GM23338 (cell line): ENCODE measurements at regions not wholly inside any gene's neighbourhood (a gene's known extent, or its start where the extent isn't known, plus 50 kb on each side); places are given as distances from the start of the nearest gene placed in this dataset.

ENCODE experiments used
- ATAC-seq: fragments of 200-7000 bp; cut with Tn5 transposase; 3 replicates; pipeline ENCODE4 v1.9.1; 2020
- DNase-seq: peaks from one replicate; pipeline ENCODE4 v3.0.0-alpha.2; 2015; ENCODE audit warnings: low spot score
- H2AFZ ChIP-seq: fragments of 200-600 bp; sonication (generic); 2 replicates; pipeline ENCODE4 v1.8.0; 2016; ENCODE audit warnings: antibody characterized with exemption, mild to moderate bottlenecking, moderate library complexity
- H3F3A ChIP-seq: fragments of 200-600 bp; sonication (generic); replicated peaks from 2 replicates; pipeline ENCODE4 v1.8.0; 2017; ENCODE audit warnings: antibody characterized with exemption, mixed run types, low read depth
- H3K27ac ChIP-seq: fragments of 200-600 bp; sonication (generic); 2 replicates; pipeline ENCODE4 v1.6.1; 2016; ENCODE audit warnings: low read depth
- H3K27me3 ChIP-seq: fragments of 200-600 bp; sonication (generic); 2 replicates; pipeline ENCODE4 v1.8.0; 2016; ENCODE audit warnings: mild to moderate bottlenecking, mixed run types, moderate library complexity; ENCODE audit not compliant: insufficient read depth
- H3K36me3 ChIP-seq: fragments of 200-600 bp; sonication (generic); 2 replicates; pipeline ENCODE4 v1.8.0; 2016; ENCODE audit warnings: mild to moderate bottlenecking; ENCODE audit not compliant: insufficient read depth
- H3K4me1 ChIP-seq: fragments of 200-600 bp; sonication (generic); 2 replicates; pipeline ENCODE4 v1.8.0; 2016; ENCODE audit warnings: mild to moderate bottlenecking, moderate library complexity; ENCODE audit not compliant: insufficient read depth
- H3K4me2 ChIP-seq: fragments of 200-600 bp; sonication (generic); 2 replicates; pipeline ENCODE4 v1.7.1; 2017; ENCODE audit warnings: mixed run types
- H3K4me3 ChIP-seq: fragments of 200-600 bp; sonication (generic); 2 replicates; pipeline ENCODE4 v1.6.1; 2016; ENCODE audit warnings: mixed run types
- H3K79me2 ChIP-seq: fragments of 200-600 bp; sonication (generic); replicated peaks from 2 replicates; pipeline ENCODE4 v1.8.0; 2017; ENCODE audit warnings: mild to moderate bottlenecking; ENCODE audit not compliant: insufficient read depth
- H3K9me2 ChIP-seq: fragments of 200-600 bp; sonication (generic); 2 replicates; pipeline ENCODE4 v1.8.0; 2017; ENCODE audit not compliant: insufficient read depth
- H4K20me1 ChIP-seq: fragments of 200-600 bp; sonication (generic); replicated peaks from 2 replicates; pipeline ENCODE4 v1.8.0; 2017; ENCODE audit warnings: mild to moderate bottlenecking; ENCODE audit not compliant: insufficient read depth
- H3K27ac Mint-ChIP-seq: 2 replicates; pipeline ENCODE4 v1.8.0; 2020; ENCODE audit warnings: inconsistent platforms, mild to moderate bottlenecking, moderate library complexity, mixed read lengths
- H3K27me3 Mint-ChIP-seq: 3 replicates; pipeline ENCODE4 v1.8.0; 2022; ENCODE audit warnings: low read depth, mild to moderate bottlenecking, moderate library complexity, mixed read lengths, inconsistent platforms; ENCODE audit not compliant: insufficient read depth, poor library complexity
- H3K36me3 Mint-ChIP-seq: 3 replicates; pipeline ENCODE4 v1.8.0; 2021; ENCODE audit warnings: low read depth, mild to moderate bottlenecking, inconsistent platforms, moderate library complexity, mixed read lengths
- H3K4me1 Mint-ChIP-seq: 3 replicates; pipeline ENCODE4 v1.8.0; 2020; ENCODE audit warnings: mild to moderate bottlenecking, inconsistent platforms, mixed read lengths
- H3K4me3 Mint-ChIP-seq: 3 replicates; pipeline ENCODE4 v1.8.0; 2021; ENCODE audit warnings: moderate library complexity, mild to moderate bottlenecking, inconsistent platforms, mixed read lengths
- H3K9me3 Mint-ChIP-seq: 3 replicates; pipeline ENCODE4 v1.8.0; 2020; ENCODE audit warnings: moderate library complexity, mild to moderate bottlenecking, inconsistent platforms, mixed read lengths
- CREB1 ChIP-seq: fragments of 250-450 bp; sonication (Bioruptor Pico); IDR thresholded peaks from 2 replicates; pipeline ENCODE4 v1.5.0; 2020; ENCODE audit warnings: low read depth, mild to moderate bottlenecking, moderate library complexity
- CTCF ChIP-seq, 2 experiments: fragments of 200-600 bp in 1 of 2; sonication (generic) in 1 of 2; conservative IDR thresholded peaks; 2 replicates each; pipeline versions ENCODE4 v1.5.1 to v1.6.1; 2016 to 2017; ENCODE audit warnings: antibody characterized with exemption in 2 of 2, low read depth in 2 of 2, mild to moderate bottlenecking in 2 of 2, moderate library complexity in 1 of 2
- EZH2 ChIP-seq: fragments of 200-600 bp; sonication (generic); IDR thresholded peaks from one replicate; pipeline ENCODE4 v1.8.0; 2017; ENCODE audit warnings: antibody characterized with exemption, mild to moderate bottlenecking, low read depth; ENCODE audit not compliant: unreplicated experiment
- NANOG ChIP-seq: IDR thresholded peaks from 2 replicates; pipeline ENCODE4 v1.6.1; 2016; ENCODE audit warnings: antibody characterized with exemption, borderline replicate concordance
- POLR2AphosphoS5 ChIP-seq: IDR thresholded peaks from 2 replicates; pipeline ENCODE4 v1.6.1; 2016; ENCODE audit warnings: antibody characterized with exemption, low read depth
- ZNF462 ChIP-seq: fragments of 250-450 bp; sonication (Bioruptor Pico); IDR thresholded peaks from 2 replicates; pipeline ENCODE4 v1.5.0; 2020; ENCODE audit warnings: mild to moderate bottlenecking, moderate library complexity

GRCh38 chr5:126280846-126281245 is 142.4 kb upstream of the GRAMD2B start (continued):
- TF ChIP-seq CTCF (conservative IDR thresholded peaks at IDR 0.05; ENCODE audit: low read depth in 2 of 2) (no peak), ZNF462 (CRISPR knock-in tag) (no peak), EZH2 (no peak), POLR2AphosphoS5 (no peak), NANOG (no peak)

GRCh38 chr5:126284977-126285696 is 138.1 kb upstream of the GRAMD2B start:
- H3K27ac Mint-ChIP-seq = no peak overlapping the region
- H3K4me1 Mint-ChIP-seq = peaks cover 5% of the 10 kb centered on the region; the same call in 2 of the 3 replicates
- TF ChIP-seq CTCF (conservative IDR thresholded peaks at IDR 0.05; ENCODE audit: low read depth in 2 of 2) (no peak), CREB1 (CRISPR knock-in tag) (no peak)

More at GRCh38 chr5:126284977-126285696, 138.1 kb upstream of the GRAMD2B start:
- peaks cover 6% of the 10 kb centered on the region; the same call in 1 of the 2 replicates for H3K4me1 ChIP-seq
- no peak overlapping the region for H3K4me3 ChIP-seq
- H3K36me3 ChIP-seq = no peaks in the 10 kb centered on the region
- no peaks in the 10 kb centered on the region for H3F3A ChIP-seq
- no peaks in the 10 kb centered on the region for H3K79me2 ChIP-seq
- H4K20me1 ChIP-seq = no peaks in the 10 kb centered on the region
- no peaks in the 10 kb centered on the region for H3K36me3 Mint-ChIP-seq
- H3K4me3 Mint-ChIP-seq = no peak overlapping the region
- no peak for ATAC-seq
- H2AFZ ChIP-seq = peak overlapping the region; percentile 28; the same call in 1 of the 2 replicates
- no peak overlapping the region for H3K27ac ChIP-seq
- no peak for DNase-seq
- H3K4me2 ChIP-seq = no peak overlapping the region
- H3K27me3 Mint-ChIP-seq = no peaks in the 10 kb centered on the region
- 0 out of 2 replicates have a peak, but pooled peaks cover 3% of the 10 kb centered on the region for H3K9me2 ChIP-seq
- H3K27me3 ChIP-seq = no peaks in the 10 kb centered on the region
- no peaks in the 10 kb centered on the region for H3K9me3 Mint-ChIP-seq
